CD4-positive, alpha-beta T cell (primary cell): ENCODE measurements at regions not wholly inside any gene's neighbourhood (a gene's known extent, or its start where the extent isn't known, plus 50 kb on each side); places are given as distances from the start of the nearest gene placed in this dataset.

Experiments
- ATAC-seq: fragments of 200-7000 bp; cut with Tn5 transposase; one replicate; pipeline ENCODE4 v1.10.0; 2022; ENCODE audit warnings: mild to moderate bottlenecking; ENCODE audit not compliant: poor library complexity
- CTCF ChIA-PET: fragments of 350-600 bp; sonication (Branson Sonifier 250); formaldehyde crosslinking; loops from one replicate; lab custom pipeline; 2021; ENCODE audit warnings: antibody characterized with exemption, inconsistent platforms; lab: Charles Lee
- POLR2A ChIA-PET: fragments of 350-600 bp; sonication (Branson Sonifier 250); formaldehyde crosslinking; loops from one replicate; lab custom pipeline; 2021; ENCODE audit warnings: antibody characterized with exemption, inconsistent platforms; lab: Charles Lee
- DNase-seq, 14 experiments: peaks; one replicate each; pipeline ENCODE4 v3.0.0-alpha.2; 2013 to 2020; ENCODE audit warnings: mixed read lengths in 2 of 14
- H3K27ac ChIP-seq, 2 donors: one replicate each; pipeline versions ENCODE4 v1.5.1 to v1.7.0; 2013; ENCODE audit warnings: low read length in 2 of 2, low read depth in 1 of 2, mild to moderate bottlenecking in 1 of 2
- H3K27me3 ChIP-seq, 2 experiments: 1 replicate in 1 of 2; 2 replicates in 1 of 2; pipeline versions ENCODE4 v1.6.1 to v1.7.0; 2013; ENCODE audit warnings: low read length in 2 of 2, control low read depth in 1 of 2, mild to moderate bottlenecking in 1 of 2, moderate library complexity in 1 of 2; ENCODE audit not compliant: insufficient read depth in 2 of 2, control insufficient read depth in 1 of 2
- H3K36me3 ChIP-seq: one replicate; pipeline ENCODE4 v1.6.1; 2013; ENCODE audit warnings: low read length, control low read depth; ENCODE audit not compliant: insufficient read depth
- H3K4me1 ChIP-seq: one replicate; pipeline ENCODE4 v1.6.1; 2013; ENCODE audit warnings: low read length, control low read depth; ENCODE audit not compliant: insufficient read depth
- H3K4me3 ChIP-seq: one replicate; pipeline ENCODE4 v1.5.1; 2013; ENCODE audit warnings: mild to moderate bottlenecking, low read length, moderate library complexity
- H3K9me3 ChIP-seq, 2 experiments: 1 replicate in 1 of 2; 2 replicates in 1 of 2; pipeline versions ENCODE4 v1.6.1 to v1.7.0; 2013; ENCODE audit warnings: low read length in 2 of 2, mild to moderate bottlenecking in 2 of 2, control low read depth in 1 of 2, moderate library complexity in 1 of 2; ENCODE audit not compliant: control insufficient read depth in 1 of 2, insufficient read depth in 1 of 2
- H3K27ac Mint-ChIP-seq: one replicate; pipeline ENCODE4 v1.8.0; 2020; ENCODE audit warnings: mixed read lengths
- H3K27me3 Mint-ChIP-seq: one replicate; pipeline ENCODE4 v1.8.0; 2021; ENCODE audit warnings: mixed read lengths
- H3K36me3 Mint-ChIP-seq: one replicate; pipeline ENCODE4 v1.8.0; 2021; ENCODE audit warnings: low read depth, mixed read lengths
- H3K4me1 Mint-ChIP-seq: one replicate; pipeline ENCODE4 v1.8.0; 2021; ENCODE audit warnings: low read depth, mixed read lengths
- H3K4me3 Mint-ChIP-seq: one replicate; pipeline ENCODE4 v1.8.0; 2020; ENCODE audit warnings: mild to moderate bottlenecking, mixed read lengths
- H3K9me3 Mint-ChIP-seq: one replicate; pipeline ENCODE4 v1.8.0; 2020; ENCODE audit warnings: mixed read lengths
- CTCF ChIP-seq: fragments of 200-600 bp; IDR thresholded peaks from one replicate; pipeline ENCODE4 v1.8.0; 2022; ENCODE audit warnings: antibody characterized with exemption, mild to moderate bottlenecking
- intact Hi-C, 2 experiments: fragments of 100-400 bp; cut with DNase I in 1 of 2; cut with micrococcal nuclease in 1 of 2; formaldehyde crosslinking; loops; one replicate each; pipeline versions ENCODE4 v1.15.1 to v1.9.0; 2023 to 2025; cut with DNase I, micrococcal nuclease

GRCh38 chr1:73176902-73177301 is 894.6 kb upstream of the NEGR1 start:
- CTCF ChIA-PET = no interaction called here
- Histone ChIP-seq H3K4me1 (no peaks in the 10 kb centered on the region), H3K9me3 (peaks cover 0 to 21% of the 10 kb centered on the region in 2 experiments), H3K27me3 (no peaks in the 10 kb centered on the region), H3K36me3 (no peaks in the 10 kb centered on the region), H3K27ac (no peak overlapping the region), H3K4me3 (no peak overlapping the region)
- POLR2A ChIA-PET = no interaction called here
- ATAC-seq (no peak), DNase-seq (no peak)
- no peaks in the 10 kb centered on the region for H3K4me1 Mint-ChIP-seq
- no peak overlapping the region for H3K27ac Mint-ChIP-seq
- no peaks in the 10 kb centered on the region for H3K36me3 Mint-ChIP-seq
- TF ChIP-seq CTCF = no peak
- peaks cover 3% of the 10 kb centered on the region for H3K9me3 Mint-ChIP-seq
- no peaks in the 10 kb centered on the region for H3K27me3 Mint-ChIP-seq
- intact Hi-C loops = no loop called here
- no peak overlapping the region for H3K4me3 Mint-ChIP-seq

- intact Hi-C loops = no loop called here
- ATAC-seq (no peak), DNase-seq (no peak)
- CTCF ChIA-PET = no interaction called here
- H3K27ac Mint-ChIP-seq = no peak overlapping the region
- POLR2A ChIA-PET = no interaction called here
- H3K36me3 Mint-ChIP-seq = no peaks in the 10 kb centered on the region
- Histone ChIP-seq H3K27me3 (no peaks in the 10 kb centered on the region), H3K36me3 (no peaks in the 10 kb centered on the region), H3K9me3 (peaks cover 0 to 3% of the 10 kb centered on the region in 2 experiments), H3K4me3 (no peak overlapping the region), H3K4me1 (no peaks in the 10 kb centered on the region), H3K27ac (no peak overlapping the region)
- H3K4me3 Mint-ChIP-seq = no peak overlapping the region
- peaks cover 4% of the 10 kb centered on the region for H3K9me3 Mint-ChIP-seq
- no peaks in the 10 kb centered on the region for H3K4me1 Mint-ChIP-seq
- TF ChIP-seq CTCF = no peak
- no peaks in the 10 kb centered on the region for H3K27me3 Mint-ChIP-seq
Measured at GRCh38 chr1:73167009-73167657, 884.8 kb upstream of the NEGR1 start.

GRCh38 chr1:73162564-73162963 is 880.2 kb upstream of the NEGR1 start:
- intact Hi-C loops = no loop called here
- Histone ChIP-seq H3K9me3 (peaks cover 0 to 3% of the 10 kb centered on the region in 2 experiments), H3K4me1 (no peaks in the 10 kb centered on the region), H3K36me3 (no peaks in the 10 kb centered on the region), H3K27ac (no peak overlapping the region), H3K4me3 (no peak overlapping the region), H3K27me3 (no peaks in the 10 kb centered on the region)
- ChIA-PET POLR2A (no interaction called here), CTCF (no interaction called here)
- H3K27me3 Mint-ChIP-seq = no peaks in the 10 kb centered on the region
- no peak for DNase-seq
- H3K4me1 Mint-ChIP-seq = no peaks in the 10 kb centered on the region
- H3K36me3 Mint-ChIP-seq = no peaks in the 10 kb centered on the region
- H3K4me3 Mint-ChIP-seq = no peak overlapping the region
- TF ChIP-seq CTCF = no peak
- no peak overlapping the region for H3K27ac Mint-ChIP-seq
- ATAC-seq = no peak
- peaks cover 2% of the 10 kb centered on the region for H3K9me3 Mint-ChIP-seq
